Right renal cortex interstitium (tissue), 3 donors: ENCODE measurements at regions not wholly inside any gene's neighbourhood (a gene's known extent, or its start where the extent isn't known, plus 50 kb on each side); places are given as distances from the start of the nearest gene placed in this dataset.
"Not testable (repeated sequence)": the region's sequence is repeated elsewhere in the genome, so short reads cannot be mapped to it uniquely, and the experiment has no call there.

Source experiments
- DNase-seq, 3 donors: peaks; one replicate each; pipeline ENCODE4 v3.0.0-alpha.2; 2013; ENCODE audit warnings: low read depth in 3 of 3, low spot score in 2 of 3

- no peak for DNase-seq
Observed at GRCh38 chr5:17951392-17952169, 317.3 kb downstream of the TAF11L14 start.

GRCh38 chr5:17952231-17952630 is 318.0 kb downstream of the TAF11L14 start:
- DNase-seq: no peak

GRCh38 chr5:17964067-17964466 is 329.8 kb downstream of the TAF11L14 start:
- no peak for DNase-seq

- no peak for DNase-seq
Observed at GRCh38 chr5:17966640-17967402, 332.6 kb downstream of the TAF11L14 start.

- DNase-seq: no peak
Observed at GRCh38 chr5:17976404-17976803, 342.1 kb downstream of the TAF11L14 start.

- DNase-seq: no peak
Observed at GRCh38 chr5:17978954-17979353, 344.7 kb downstream of the TAF11L14 start.

GRCh38 chr5:17982626-17983025 is 348.4 kb downstream of the TAF11L14 start:
- DNase-seq: not testable (repeated sequence)

- no peak for DNase-seq
Observed at GRCh38 chr5:17989036-17989435, 354.8 kb downstream of the TAF11L14 start.

- no peak for DNase-seq
Observed at GRCh38 chr5:17989567-17990563, 355.6 kb downstream of the TAF11L14 start.

- no peak for DNase-seq
Observed at GRCh38 chr5:17991775-17992174, 357.5 kb downstream of the TAF11L14 start.

GRCh38 chr5:17992291-17992690 is 358.0 kb downstream of the TAF11L14 start:
- no peak for DNase-seq

GRCh38 chr5:17995997-17996396 is 361.7 kb downstream of the TAF11L14 start:
- DNase-seq: no peak

- DNase-seq: no peak
Observed at GRCh38 chr5:17999858-18000257, 365.6 kb downstream of the TAF11L14 start.

GRCh38 chr5:18000744-18001143 is 366.5 kb downstream of the TAF11L14 start:
- DNase-seq: no peak

- no peak for DNase-seq
Observed at GRCh38 chr5:18003312-18003711, 369.1 kb downstream of the TAF11L14 start.

- DNase-seq: no peak
Observed at GRCh38 chr5:18003784-18004183, 369.5 kb downstream of the TAF11L14 start.

GRCh38 chr5:18006235-18006634 is 372.0 kb downstream of the TAF11L14 start:
- not testable (repeated sequence) for DNase-seq

GRCh38 chr5:18008940-18009339 is 374.7 kb downstream of the TAF11L14 start:
- DNase-seq: no peak

GRCh38 chr5:18010053-18010452 is 375.8 kb downstream of the TAF11L14 start:
- DNase-seq: no peak

- DNase-seq: no peak
Observed at GRCh38 chr5:18018472-18018871, 384.2 kb downstream of the TAF11L14 start.

- no peak for DNase-seq
Observed at GRCh38 chr5:18023275-18023674, 389.0 kb downstream of the TAF11L14 start.
